WI38 (cell line): ENCODE measurements at regions not wholly inside any gene's neighbourhood (a gene's known extent, or its start where the extent isn't known, plus 50 kb on each side); places are given as distances from the start of the nearest gene placed in this dataset.
"Not testable (repeated sequence)": the region's sequence is repeated elsewhere in the genome, so short reads cannot be mapped to it uniquely, and the experiment has no call there.

Experiments
- H3K4me3 ChIP-seq: 2 replicates; pipeline ENCODE4 v1.5.1; 2011; ENCODE audit warnings: low read depth, mild to moderate bottlenecking, control low read depth, low read length
- TF ChIP-seq, protein P1 (sequence below): IDR thresholded peaks from 2 replicates; pipeline ENCODE4 v1.5.1; 2012; ENCODE audit warnings: low read depth, mild to moderate bottlenecking, control low read depth, low read length

DNA sequence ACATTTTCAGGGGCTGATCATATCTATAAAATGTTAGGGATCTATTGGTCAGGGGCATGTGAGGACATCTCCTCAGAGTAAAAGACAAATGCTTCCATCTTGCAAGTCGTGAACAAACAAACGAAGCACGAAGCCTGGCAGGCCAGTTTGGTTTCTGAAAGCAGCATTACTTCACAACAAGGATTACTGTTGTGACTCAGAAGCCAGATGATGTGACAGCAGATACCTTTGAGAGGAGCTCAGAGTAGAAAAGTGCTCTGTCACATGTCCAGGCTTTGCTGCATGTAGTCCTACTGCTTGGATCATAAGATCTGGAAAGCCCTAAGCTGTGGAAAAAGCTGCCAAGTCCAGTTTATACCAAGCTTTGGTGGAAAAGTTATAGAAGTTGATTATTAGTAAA lies 1827.2 kb downstream of the ARAP2 start:
- no peak overlapping the region for H3K4me3 ChIP-seq
- TF ChIP-seq, protein P1, sequence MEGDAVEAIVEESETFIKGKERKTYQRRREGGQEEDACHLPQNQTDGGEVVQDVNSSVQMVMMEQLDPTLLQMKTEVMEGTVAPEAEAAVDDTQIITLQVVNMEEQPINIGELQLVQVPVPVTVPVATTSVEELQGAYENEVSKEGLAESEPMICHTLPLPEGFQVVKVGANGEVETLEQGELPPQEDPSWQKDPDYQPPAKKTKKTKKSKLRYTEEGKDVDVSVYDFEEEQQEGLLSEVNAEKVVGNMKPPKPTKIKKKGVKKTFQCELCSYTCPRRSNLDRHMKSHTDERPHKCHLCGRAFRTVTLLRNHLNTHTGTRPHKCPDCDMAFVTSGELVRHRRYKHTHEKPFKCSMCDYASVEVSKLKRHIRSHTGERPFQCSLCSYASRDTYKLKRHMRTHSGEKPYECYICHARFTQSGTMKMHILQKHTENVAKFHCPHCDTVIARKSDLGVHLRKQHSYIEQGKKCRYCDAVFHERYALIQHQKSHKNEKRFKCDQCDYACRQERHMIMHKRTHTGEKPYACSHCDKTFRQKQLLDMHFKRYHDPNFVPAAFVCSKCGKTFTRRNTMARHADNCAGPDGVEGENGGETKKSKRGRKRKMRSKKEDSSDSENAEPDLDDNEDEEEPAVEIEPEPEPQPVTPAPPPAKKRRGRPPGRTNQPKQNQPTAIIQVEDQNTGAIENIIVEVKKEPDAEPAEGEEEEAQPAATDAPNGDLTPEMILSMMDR = no peak

- H3K4me3 ChIP-seq = no peak overlapping the region
Observed at GRCh38 chr4:34419871-34420270, 1824.4 kb downstream of the ARAP2 start.

GRCh38 chr4:34422472-34423175 lies 1821.7 kb downstream of the ARAP2 start:
- H3K4me3 ChIP-seq = no peak overlapping the region
- TF ChIP-seq, protein P1 = no peak

More at GRCh38 chr4:34419871-34420270, 1824.4 kb downstream of the ARAP2 start:
- TF ChIP-seq, protein P1 = no peak

DNA sequence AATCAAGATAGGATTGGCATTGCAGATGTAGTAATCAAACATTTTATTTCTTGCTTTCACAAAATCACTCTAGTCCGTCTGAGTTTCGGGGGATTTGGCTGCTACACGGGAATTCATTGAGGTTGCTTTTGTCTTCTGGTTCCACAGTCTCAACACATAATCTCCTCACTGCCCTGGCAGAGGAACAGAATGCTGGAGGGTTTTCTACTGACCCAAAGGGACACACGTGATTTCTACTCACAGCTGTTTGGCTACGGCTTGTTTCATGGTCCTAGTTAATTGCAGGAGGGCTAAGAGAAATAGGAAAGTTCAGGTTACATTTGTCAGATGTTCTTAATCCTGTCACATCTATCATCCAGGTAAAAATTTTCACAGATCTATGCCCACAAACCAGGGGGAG lies 1811.6 kb downstream of the ARAP2 start:
- TF ChIP-seq, protein P1 = no peak
- H3K4me3 ChIP-seq = no peak overlapping the region

DNA sequence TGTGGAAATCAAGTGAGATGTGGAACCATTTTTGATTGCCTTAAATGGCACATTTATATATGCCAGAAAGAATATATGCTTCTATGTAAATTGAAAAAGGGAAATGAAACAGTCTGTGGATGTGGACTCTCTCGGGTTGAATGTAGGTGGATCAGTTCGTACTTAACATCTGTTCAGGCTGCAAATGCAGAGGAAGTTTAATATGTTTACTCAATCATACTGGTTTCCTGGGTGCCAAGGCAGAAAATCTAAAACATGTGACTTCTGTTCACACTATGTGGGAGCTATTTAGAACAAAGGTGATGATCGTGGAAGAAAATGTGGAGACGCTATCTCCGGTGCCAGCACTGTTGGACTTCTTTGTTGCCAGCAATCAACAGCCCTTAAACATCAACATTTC lies 1809.9 kb downstream of the ARAP2 start:
- not testable (repeated sequence) for H3K4me3 ChIP-seq

GRCh38 chr4:34464196-34464595 lies 1780.1 kb downstream of the ARAP2 start:
- TF ChIP-seq, protein P1 = no peak
- no peak overlapping the region for H3K4me3 ChIP-seq

- no peak overlapping the region for H3K4me3 ChIP-seq
- TF ChIP-seq, protein P1 = no peak
Observed at GRCh38 chr4:34466411-34466810, 1777.9 kb downstream of the ARAP2 start.

DNA sequence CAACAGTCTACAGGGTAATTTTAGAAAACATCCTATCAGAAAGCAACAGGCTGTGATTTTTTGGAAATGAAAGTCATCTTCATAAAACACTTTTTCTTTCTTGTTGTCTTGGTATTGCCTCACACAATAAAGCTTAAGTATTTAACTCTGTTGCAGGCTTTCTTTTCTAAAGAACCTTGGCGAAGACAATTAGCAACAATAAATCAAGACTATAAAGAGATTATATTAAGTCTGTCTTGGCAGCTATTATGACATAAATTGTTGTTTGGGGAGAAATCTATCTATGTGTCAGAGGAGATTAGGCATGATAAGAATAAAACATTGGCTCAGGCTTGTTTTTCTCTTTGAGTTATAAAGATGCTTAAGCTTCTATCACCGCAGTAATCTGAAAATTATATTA lies 1774.8 kb downstream of the ARAP2 start:
- TF ChIP-seq, protein P1 = no peak
- no peak overlapping the region for H3K4me3 ChIP-seq
